Osteocyte (in vitro differentiated cells): ENCODE measurements at regions not wholly inside any gene's neighbourhood (a gene's known extent, or its start where the extent isn't known, plus 50 kb on each side); places are given as distances from the start of the nearest gene placed in this dataset.
A peak's percentile ranks its signal among the peaks of the same experiment; 100 is the strongest.

Experiments
- DNase-seq: peaks from one replicate; pipeline ENCODE4 v3.0.0; 2021; ENCODE audit warnings: mixed read lengths; ENCODE audit not compliant: unreplicated experiment; ENCODE audit errors: extremely low spot score
- H3K27ac Mint-ChIP-seq: one replicate; pipeline ENCODE4 v1.8.0; 2021; ENCODE audit warnings: mild to moderate bottlenecking, mixed read lengths; ENCODE audit not compliant: unreplicated experiment
- H3K27me3 Mint-ChIP-seq: one replicate; pipeline ENCODE4 v1.8.0; 2021; ENCODE audit warnings: mixed read lengths; ENCODE audit not compliant: unreplicated experiment
- H3K36me3 Mint-ChIP-seq: one replicate; pipeline ENCODE4 v1.8.0; 2021; ENCODE audit warnings: mixed read lengths; ENCODE audit not compliant: unreplicated experiment
- H3K4me1 Mint-ChIP-seq: one replicate; pipeline ENCODE4 v1.8.0; 2021; ENCODE audit warnings: mixed read lengths; ENCODE audit not compliant: unreplicated experiment
- H3K4me3 Mint-ChIP-seq: one replicate; pipeline ENCODE4 v1.8.0; 2021; ENCODE audit warnings: mild to moderate bottlenecking, moderate library complexity, mixed read lengths; ENCODE audit not compliant: unreplicated experiment
- H3K9me3 Mint-ChIP-seq: one replicate; pipeline ENCODE4 v1.8.0; 2021; ENCODE audit warnings: mixed read lengths; ENCODE audit not compliant: unreplicated experiment
- TF ChIP-seq, protein P1 (sequence below): fragments of 200-600 bp; sonication (generic); IDR thresholded peaks from 2 replicates; pipeline ENCODE4 v1.5.0; 2021; ENCODE audit warnings: antibody characterized with exemption, mild to moderate bottlenecking, moderate library complexity

DNA sequence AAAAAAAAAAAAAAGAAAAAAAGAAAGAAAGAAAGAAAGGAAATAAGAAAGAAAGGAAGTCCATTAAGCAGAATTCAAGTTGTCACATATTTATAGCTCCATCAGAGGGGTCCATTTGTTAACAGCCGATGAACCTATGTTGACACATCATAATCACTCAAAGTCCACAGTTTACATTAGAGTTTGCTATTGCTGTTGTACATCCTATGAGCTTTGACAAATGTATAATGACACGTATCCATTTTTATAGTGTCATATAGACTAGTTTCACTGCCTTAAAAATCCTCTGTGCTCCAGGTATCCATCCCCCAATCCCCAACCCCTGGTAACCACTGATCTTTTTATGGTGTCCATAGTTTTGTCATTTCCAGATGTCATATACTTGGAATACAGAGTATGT is 335.2 kb downstream of the RND3 start:
- peaks cover 15% of the 10 kb centered on the region for H3K4me1 Mint-ChIP-seq
- no peaks in the 10 kb centered on the region for H3K27me3 Mint-ChIP-seq
- no peak for DNase-seq
- H3K4me3 Mint-ChIP-seq, result no peak overlapping the region
- H3K27ac Mint-ChIP-seq, result no peak overlapping the region
- TF ChIP-seq, protein P1, sequence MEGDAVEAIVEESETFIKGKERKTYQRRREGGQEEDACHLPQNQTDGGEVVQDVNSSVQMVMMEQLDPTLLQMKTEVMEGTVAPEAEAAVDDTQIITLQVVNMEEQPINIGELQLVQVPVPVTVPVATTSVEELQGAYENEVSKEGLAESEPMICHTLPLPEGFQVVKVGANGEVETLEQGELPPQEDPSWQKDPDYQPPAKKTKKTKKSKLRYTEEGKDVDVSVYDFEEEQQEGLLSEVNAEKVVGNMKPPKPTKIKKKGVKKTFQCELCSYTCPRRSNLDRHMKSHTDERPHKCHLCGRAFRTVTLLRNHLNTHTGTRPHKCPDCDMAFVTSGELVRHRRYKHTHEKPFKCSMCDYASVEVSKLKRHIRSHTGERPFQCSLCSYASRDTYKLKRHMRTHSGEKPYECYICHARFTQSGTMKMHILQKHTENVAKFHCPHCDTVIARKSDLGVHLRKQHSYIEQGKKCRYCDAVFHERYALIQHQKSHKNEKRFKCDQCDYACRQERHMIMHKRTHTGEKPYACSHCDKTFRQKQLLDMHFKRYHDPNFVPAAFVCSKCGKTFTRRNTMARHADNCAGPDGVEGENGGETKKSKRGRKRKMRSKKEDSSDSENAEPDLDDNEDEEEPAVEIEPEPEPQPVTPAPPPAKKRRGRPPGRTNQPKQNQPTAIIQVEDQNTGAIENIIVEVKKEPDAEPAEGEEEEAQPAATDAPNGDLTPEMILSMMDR, result no peak
- no peaks in the 10 kb centered on the region for H3K36me3 Mint-ChIP-seq
- H3K9me3 Mint-ChIP-seq, result no peaks in the 10 kb centered on the region

DNA sequence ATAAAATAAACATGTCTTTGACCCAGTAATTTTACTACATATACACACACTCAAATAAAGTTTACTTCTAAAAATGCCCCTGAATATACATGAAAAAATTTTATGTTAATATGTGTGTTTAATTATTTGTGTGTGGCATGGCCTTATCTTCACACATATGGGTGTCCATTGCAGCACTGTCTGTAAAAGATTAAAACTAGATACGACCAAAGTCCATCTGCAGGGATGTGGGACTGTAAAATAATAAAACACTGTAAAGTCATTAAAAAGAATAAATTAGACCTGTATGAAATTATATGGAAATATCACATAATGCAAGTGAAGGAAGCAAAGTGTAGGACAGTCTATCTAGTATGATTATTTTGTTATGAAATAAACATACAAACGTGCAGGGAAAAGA is 337.3 kb downstream of the RND3 start:
- TF ChIP-seq, protein P1, result no peak
- H3K36me3 Mint-ChIP-seq, result no peaks in the 10 kb centered on the region
- no peaks in the 10 kb centered on the region for H3K9me3 Mint-ChIP-seq
- no peaks in the 10 kb centered on the region for H3K27me3 Mint-ChIP-seq
- H3K4me1 Mint-ChIP-seq, result peaks cover 19% of the 10 kb centered on the region
- DNase-seq, result no peak
- H3K4me3 Mint-ChIP-seq, result no peak overlapping the region
- no peak overlapping the region for H3K27ac Mint-ChIP-seq

DNA sequence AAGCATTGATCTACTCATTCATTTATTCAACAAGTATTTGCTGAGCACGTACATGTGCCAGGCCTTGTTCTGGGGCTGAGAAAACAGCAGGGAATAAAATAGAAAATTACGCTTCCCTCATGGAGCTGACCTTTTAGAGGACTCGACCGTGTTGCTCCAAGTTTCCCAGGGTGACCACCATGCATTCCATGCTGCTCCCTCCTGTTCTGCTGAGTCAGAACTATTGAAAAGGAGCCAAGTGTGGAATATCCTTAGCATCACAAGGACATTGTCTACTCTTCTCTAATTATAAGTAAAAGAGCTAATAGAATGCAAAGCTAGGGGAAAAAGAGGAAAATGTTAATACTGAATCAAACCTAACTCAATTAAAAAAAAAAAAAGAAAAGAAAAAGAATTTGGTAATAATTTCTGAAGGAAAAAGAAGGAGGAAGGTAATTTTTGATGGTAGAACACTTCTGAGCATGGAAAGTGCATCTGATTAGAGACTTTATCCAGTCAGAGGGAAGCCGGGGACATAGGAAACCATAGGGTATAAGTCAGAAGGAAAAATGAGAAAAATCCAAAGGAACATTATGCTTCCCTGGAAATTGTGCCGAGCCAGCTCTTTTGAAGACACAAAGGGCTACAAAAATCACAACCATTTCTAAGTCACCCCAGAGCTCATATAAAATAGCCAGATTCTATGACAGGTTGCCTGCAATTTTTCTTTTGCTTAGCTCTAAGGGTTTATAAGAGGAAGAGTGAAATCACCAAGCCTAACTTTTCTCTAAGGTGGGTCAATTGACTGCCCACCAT is 339.4 kb downstream of the RND3 start:
- H3K9me3 Mint-ChIP-seq, result no peaks in the 10 kb centered on the region
- no peaks in the 10 kb centered on the region for H3K36me3 Mint-ChIP-seq
- peaks cover 23% of the 10 kb centered on the region for H3K4me1 Mint-ChIP-seq
- H3K27me3 Mint-ChIP-seq, result no peaks in the 10 kb centered on the region
- DNase-seq, result no peak
- H3K27ac Mint-ChIP-seq, result peak overlapping the region; percentile 9
- TF ChIP-seq, protein P1, result no peak
- no peak overlapping the region for H3K4me3 Mint-ChIP-seq

DNA sequence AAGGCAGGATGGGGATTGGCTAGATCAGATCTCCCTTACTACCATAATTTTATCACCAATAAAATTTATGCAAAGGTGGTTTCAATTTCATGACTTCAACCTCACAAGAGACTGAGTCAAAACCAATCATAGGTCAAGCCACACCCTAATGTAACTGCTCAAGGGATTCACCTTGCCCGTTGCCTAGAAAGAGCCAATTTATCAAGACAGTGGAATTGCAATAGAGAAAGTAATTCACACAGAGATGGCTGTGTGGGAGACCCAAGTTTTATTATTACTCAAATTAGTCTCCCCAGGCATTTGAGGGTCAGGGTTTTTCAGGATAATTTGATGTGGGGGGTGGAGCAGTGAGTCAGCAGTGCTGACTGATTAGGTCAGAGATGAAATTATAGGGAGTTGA is 340.6 kb downstream of the RND3 start:
- Mint-ChIP-seq H3K9me3 (no peaks in the 10 kb centered on the region), H3K36me3 (no peaks in the 10 kb centered on the region), H3K27ac (no peak overlapping the region), H3K27me3 (no peaks in the 10 kb centered on the region), H3K4me1 (peaks cover 32% of the 10 kb centered on the region), H3K4me3 (no peak overlapping the region)
- DNase-seq, result no peak
- TF ChIP-seq, protein P1, result no peak

DNA sequence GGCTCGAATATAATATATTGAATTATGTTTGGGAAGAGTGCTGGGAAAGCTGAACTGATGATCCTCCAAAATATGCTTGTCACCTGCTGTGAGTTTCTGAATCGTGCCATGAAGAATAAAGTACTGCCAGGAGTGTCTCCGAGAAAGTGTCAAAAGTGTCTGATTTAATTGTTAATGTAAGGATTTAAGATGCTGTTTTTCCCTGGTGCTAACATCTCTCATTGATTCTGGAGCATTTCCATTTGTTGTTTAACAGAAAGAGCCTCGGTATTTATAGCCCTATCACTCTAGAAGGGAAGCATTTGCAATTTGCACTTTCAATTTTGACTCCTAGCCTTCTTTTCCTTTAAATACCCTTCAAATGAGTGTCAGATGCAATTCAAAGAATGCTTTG is 342.2 kb downstream of the RND3 start:
- TF ChIP-seq, protein P1, result no peak
- no peaks in the 10 kb centered on the region for H3K27me3 Mint-ChIP-seq
- DNase-seq, result no peak
- no peak overlapping the region for H3K4me3 Mint-ChIP-seq
- no peak overlapping the region for H3K27ac Mint-ChIP-seq
- no peaks in the 10 kb centered on the region for H3K9me3 Mint-ChIP-seq
- no peaks in the 10 kb centered on the region for H3K36me3 Mint-ChIP-seq
- H3K4me1 Mint-ChIP-seq, result peaks cover 44% of the 10 kb centered on the region
